Gastrocnemius medialis (tissue), 4 donors: ENCODE measurements at regions not wholly inside any gene's neighbourhood (a gene's known extent, or its start where the extent isn't known, plus 50 kb on each side); places are given as distances from the start of the nearest gene placed in this dataset.

Source experiments
- CTCF ChIP-seq, 5 experiments: fragments of 450-650 bp in 3 of 5; fragments of 200-600 bp in 2 of 5; sonication (generic) in 2 of 5; IDR thresholded peaks in 4 of 5; conservative IDR thresholded peaks in 1 of 5; 1 replicate in 4 of 5; 2 replicates in 1 of 5; pipeline ENCODE4 v1.5.1; 2016 to 2019; ENCODE audit warnings: antibody characterized with exemption in 5 of 5, mild to moderate bottlenecking in 3 of 5, moderate library complexity in 3 of 5
- POLR2A ChIP-seq, 2 donors: fragments of 450-650 bp; IDR thresholded peaks; one replicate each; pipeline ENCODE4 v1.6.1; 2017; ENCODE audit warnings: antibody characterized with exemption in 2 of 2, mild to moderate bottlenecking in 2 of 2, moderate library complexity in 2 of 2

GRCh38 chr2:113829270-113829669, 60.6 kb upstream of the ACTR3 start:
- TF ChIP-seq CTCF (IDR thresholded peaks at IDR 0.05 in 4 of 5, conservative IDR thresholded peaks at IDR 0.05 in 1 of 5) (no peak), POLR2A (IDR thresholded peaks at IDR 0.05) (no peak)
